HG02610 (cell line): ENCODE measurements at regions not wholly inside any gene's neighbourhood (a gene's known extent, or its start where the extent isn't known, plus 50 kb on each side); places are given as distances from the start of the nearest gene placed in this dataset.

Source experiments
- ATAC-seq: cut with Tn5 transposase; IDR thresholded peaks from one replicate; pipeline ENCODE4 v1.9.1; 2021; ENCODE audit warnings: mild to moderate bottlenecking, moderate library complexity; ENCODE audit not compliant: unreplicated experiment

GRCh38 chr4:138759554-138759902 is 256.1 kb upstream of the NOCT start:
- ATAC-seq: no peak

- no peak for ATAC-seq
Measured at GRCh38 chr4:138758876-138759553, 256.6 kb upstream of the NOCT start.

GRCh38 chr4:138758196-138758595 is 257.4 kb upstream of the NOCT start:
- ATAC-seq: no peak

- ATAC-seq: no peak
Measured at GRCh38 chr4:138757432-138757831, 258.1 kb upstream of the NOCT start.

GRCh38 chr4:138756519-138756918 is 259.1 kb upstream of the NOCT start:
- no peak for ATAC-seq

- ATAC-seq: no peak
Measured at GRCh38 chr4:138751309-138751708, 264.3 kb upstream of the NOCT start.

GRCh38 chr4:138749303-138749702 is 266.3 kb upstream of the NOCT start:
- ATAC-seq: no peak

- ATAC-seq: no peak
Measured at GRCh38 chr4:138741766-138742377, 273.7 kb upstream of the NOCT start.

- no peak for ATAC-seq
Measured at GRCh38 chr4:138740816-138741745, 274.5 kb upstream of the NOCT start.

- no peak for ATAC-seq
Measured at GRCh38 chr4:138736362-138736761, 279.2 kb upstream of the NOCT start.

GRCh38 chr4:138734746-138735145 is 280.8 kb upstream of the NOCT start:
- no peak for ATAC-seq

GRCh38 chr4:138728566-138728965 is 287.0 kb upstream of the NOCT start:
- ATAC-seq: no peak

GRCh38 chr4:138727731-138728130 is 287.9 kb upstream of the NOCT start:
- ATAC-seq: no peak

- no peak for ATAC-seq
Measured at GRCh38 chr4:138724530-138724929, 291.1 kb upstream of the NOCT start.

- ATAC-seq: no peak
Measured at GRCh38 chr4:138716559-138717335, 298.8 kb upstream of the NOCT start.

- ATAC-seq: no peak
Measured at GRCh38 chr4:138710297-138710696, 305.3 kb upstream of the NOCT start.

- no peak for ATAC-seq
Measured at GRCh38 chr4:138709859-138710258, 305.7 kb upstream of the NOCT start.

- ATAC-seq: no peak
Measured at GRCh38 chr4:138707746-138708677, 307.6 kb upstream of the NOCT start.

GRCh38 chr4:138706201-138706600 is 309.4 kb upstream of the NOCT start:
- no peak for ATAC-seq
